Ectodermal cell (in vitro differentiated cells): ENCODE measurements at regions not wholly inside any gene's neighbourhood (a gene's known extent, or its start where the extent isn't known, plus 50 kb on each side); places are given as distances from the start of the nearest gene placed in this dataset.

ENCODE experiments used
- H3K27ac ChIP-seq: 2 replicates; pipeline ENCODE4 v1.7.0; 2013; ENCODE audit warnings: mild to moderate bottlenecking, low read depth, low read length; ENCODE audit not compliant: insufficient read depth, poor library complexity, severe bottlenecking
- H3K27me3 ChIP-seq: 2 replicates; pipeline ENCODE4 v1.7.0; 2013; ENCODE audit warnings: mild to moderate bottlenecking, low read length; ENCODE audit not compliant: insufficient read depth, control insufficient read depth, poor library complexity, severe bottlenecking
- H3K36me3 ChIP-seq: one replicate; pipeline ENCODE4 v1.7.0; 2013; ENCODE audit warnings: low read length; ENCODE audit not compliant: control insufficient read depth, insufficient read depth
- H3K4me1 ChIP-seq: one replicate; pipeline ENCODE4 v1.7.0; 2013; ENCODE audit warnings: low read length; ENCODE audit not compliant: control insufficient read depth, insufficient read depth
- H3K4me3 ChIP-seq: 2 replicates; pipeline ENCODE4 v1.7.0; 2013; ENCODE audit warnings: low read depth, low read length, control low read depth; ENCODE audit not compliant: insufficient read depth
- H3K9me3 ChIP-seq: 2 replicates; pipeline ENCODE4 v1.7.0; 2013; ENCODE audit warnings: mild to moderate bottlenecking, low read length, moderate library complexity; ENCODE audit not compliant: control insufficient read depth
- WGBS, 2 experiments: methylation state at CpG; one replicate each; pipeline ENCODE4 v1.1.7; 2013; ENCODE audit warnings: missing lambda C conversion rate in 2 of 2; 5-methylcytosine and 5-hydroxymethylcytosine counted together

- H3K4me3 ChIP-seq: no peak overlapping the region
- no peaks in the 10 kb centered on the region for H3K4me1 ChIP-seq
- no peaks in the 10 kb centered on the region for H3K27me3 ChIP-seq
- H3K27ac ChIP-seq: no peak overlapping the region
- 89 to 91% methylated on average over 2 to 4 of the region's 4 CpGs for WGBS, 2 experiments
- H3K9me3 ChIP-seq: no peaks in the 10 kb centered on the region
- H3K36me3 ChIP-seq: no peaks in the 10 kb centered on the region
Observed at GRCh38 chr1:218718977-218719376, 373.8 kb downstream of the TGFB2 start.

- no peak overlapping the region for H3K4me3 ChIP-seq
- no peaks in the 10 kb centered on the region for H3K9me3 ChIP-seq
- no peaks in the 10 kb centered on the region for H3K27me3 ChIP-seq
- 61 to 69% methylated on average over 1 of the region's 1 CpG for WGBS, 2 experiments
- no peaks in the 10 kb centered on the region for H3K36me3 ChIP-seq
- no peaks in the 10 kb centered on the region for H3K4me1 ChIP-seq
- H3K27ac ChIP-seq: no peak overlapping the region
Observed at GRCh38 chr1:218728898-218729565, 383.9 kb downstream of the TGFB2 start.

GRCh38 chr1:218735436-218736032, 390.4 kb downstream of the TGFB2 start:
- no peaks in the 10 kb centered on the region for H3K36me3 ChIP-seq
- no peaks in the 10 kb centered on the region for H3K4me1 ChIP-seq
- H3K4me3 ChIP-seq: no peak overlapping the region

GRCh38 chr1:218739426-218739825, 394.3 kb downstream of the TGFB2 start:
- Histone ChIP-seq H3K4me3 (no peak overlapping the region), H3K9me3 (no peaks in the 10 kb centered on the region), H3K36me3 (no peaks in the 10 kb centered on the region), H3K27me3 (no peaks in the 10 kb centered on the region), H3K4me1 (no peaks in the 10 kb centered on the region), H3K27ac (no peak overlapping the region)
- 68 to 80% methylated on average over 2 to 4 of the region's 4 CpGs for WGBS, 2 experiments

More at GRCh38 chr1:218735436-218736032, 390.4 kb downstream of the TGFB2 start:
- no peaks in the 10 kb centered on the region for H3K27me3 ChIP-seq
- no peaks in the 10 kb centered on the region for H3K9me3 ChIP-seq
- no peak overlapping the region for H3K27ac ChIP-seq

GRCh38 chr1:218741852-218742251, 396.7 kb downstream of the TGFB2 start:
- no peaks in the 10 kb centered on the region for H3K4me1 ChIP-seq
- H3K27ac ChIP-seq: no peak overlapping the region
- H3K4me3 ChIP-seq: no peak overlapping the region
- 93% methylated on average over 3 of the region's 3 CpGs; no CpG with 5 or more reads in 1 of the 2 experiments for WGBS, 2 experiments
- H3K36me3 ChIP-seq: no peaks in the 10 kb centered on the region
- no peaks in the 10 kb centered on the region for H3K27me3 ChIP-seq
- H3K9me3 ChIP-seq: no peaks in the 10 kb centered on the region

- WGBS, 2 experiments: 93 to 98% methylated on average over 6 of the region's 6 CpGs
- Histone ChIP-seq H3K9me3 (no peaks in the 10 kb centered on the region), H3K27me3 (no peaks in the 10 kb centered on the region), H3K27ac (no peak overlapping the region), H3K4me1 (no peaks in the 10 kb centered on the region), H3K36me3 (no peaks in the 10 kb centered on the region), H3K4me3 (no peak overlapping the region)
Observed at GRCh38 chr1:218742467-218743262, 397.5 kb downstream of the TGFB2 start.

- Histone ChIP-seq H3K36me3 (no peaks in the 10 kb centered on the region), H3K4me3 (no peak overlapping the region), H3K27ac (no peak overlapping the region), H3K4me1 (no peaks in the 10 kb centered on the region), H3K9me3 (peaks cover 2% of the 10 kb centered on the region), H3K27me3 (no peaks in the 10 kb centered on the region)
- 95% methylated on average over 4 of the region's 4 CpGs for WGBS, 2 experiments
Observed at GRCh38 chr1:218743861-218744505, 398.8 kb downstream of the TGFB2 start.

GRCh38 chr1:218748071-218748470, 402.9 kb downstream of the TGFB2 start:
- Histone ChIP-seq H3K27ac (no peak overlapping the region), H3K4me3 (no peak overlapping the region), H3K27me3 (no peaks in the 10 kb centered on the region), H3K4me1 (no peaks in the 10 kb centered on the region), H3K9me3 (peaks cover 2% of the 10 kb centered on the region), H3K36me3 (no peaks in the 10 kb centered on the region)
- WGBS, 2 experiments: 82 to 92% methylated on average over 1 of the region's 1 CpG

- peaks cover 2% of the 10 kb centered on the region for H3K9me3 ChIP-seq
- WGBS, 2 experiments: 95 to 96% methylated on average over 16 of the region's 16 CpGs
- H3K36me3 ChIP-seq: no peaks in the 10 kb centered on the region
- H3K4me1 ChIP-seq: no peaks in the 10 kb centered on the region
- H3K27me3 ChIP-seq: no peaks in the 10 kb centered on the region
- no peak overlapping the region for H3K4me3 ChIP-seq
- H3K27ac ChIP-seq: no peak overlapping the region
Observed at GRCh38 chr1:218750216-218750970, 405.3 kb downstream of the TGFB2 start.
